ENCODE measurements at regions not wholly inside any gene's neighbourhood (a gene's known extent, or its start where the extent isn't known, plus 50 kb on each side); places are given as distances from the start of the nearest gene placed in this dataset.
"Not testable (repeated sequence)": the region's sequence is repeated elsewhere in the genome, so short reads cannot be mapped to it uniquely, and the experiment has no call there.

DNA sequence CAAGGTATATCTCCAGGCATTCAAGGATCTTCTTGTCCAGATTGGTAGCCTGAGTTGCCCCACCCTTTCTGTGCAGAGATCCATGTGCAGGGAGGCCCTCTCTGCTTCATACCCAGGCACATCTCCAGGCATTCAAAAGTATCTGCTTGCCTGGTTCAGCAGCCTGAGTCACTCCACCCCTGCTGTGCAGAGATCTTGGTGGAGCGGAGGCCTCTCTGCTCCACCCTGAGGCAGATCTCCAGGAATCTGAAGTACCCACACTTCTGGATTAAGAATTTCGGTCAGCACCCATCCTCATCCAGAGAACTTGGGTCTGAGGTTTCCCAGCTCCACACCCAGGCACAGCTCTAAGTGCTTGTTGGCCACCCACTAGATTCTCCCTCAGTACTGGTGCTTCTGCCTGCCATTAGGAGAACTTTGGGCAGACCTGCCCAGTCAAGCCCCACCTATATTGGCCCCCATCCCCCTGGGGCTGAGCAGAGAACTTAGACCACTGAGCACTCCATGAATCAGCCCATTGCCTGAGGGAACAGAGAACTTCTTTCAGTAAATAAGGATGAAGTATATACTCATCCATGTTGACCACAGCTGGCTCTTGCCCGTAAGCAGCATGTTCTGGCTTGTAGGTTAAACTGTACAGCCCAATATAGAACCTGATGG, 199.5 kb upstream of the ZCCHC13 start:
- TF ChIP-seq, protein P1, sequence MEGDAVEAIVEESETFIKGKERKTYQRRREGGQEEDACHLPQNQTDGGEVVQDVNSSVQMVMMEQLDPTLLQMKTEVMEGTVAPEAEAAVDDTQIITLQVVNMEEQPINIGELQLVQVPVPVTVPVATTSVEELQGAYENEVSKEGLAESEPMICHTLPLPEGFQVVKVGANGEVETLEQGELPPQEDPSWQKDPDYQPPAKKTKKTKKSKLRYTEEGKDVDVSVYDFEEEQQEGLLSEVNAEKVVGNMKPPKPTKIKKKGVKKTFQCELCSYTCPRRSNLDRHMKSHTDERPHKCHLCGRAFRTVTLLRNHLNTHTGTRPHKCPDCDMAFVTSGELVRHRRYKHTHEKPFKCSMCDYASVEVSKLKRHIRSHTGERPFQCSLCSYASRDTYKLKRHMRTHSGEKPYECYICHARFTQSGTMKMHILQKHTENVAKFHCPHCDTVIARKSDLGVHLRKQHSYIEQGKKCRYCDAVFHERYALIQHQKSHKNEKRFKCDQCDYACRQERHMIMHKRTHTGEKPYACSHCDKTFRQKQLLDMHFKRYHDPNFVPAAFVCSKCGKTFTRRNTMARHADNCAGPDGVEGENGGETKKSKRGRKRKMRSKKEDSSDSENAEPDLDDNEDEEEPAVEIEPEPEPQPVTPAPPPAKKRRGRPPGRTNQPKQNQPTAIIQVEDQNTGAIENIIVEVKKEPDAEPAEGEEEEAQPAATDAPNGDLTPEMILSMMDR (IDR thresholded peaks at IDR 0.05; ENCODE audit: borderline replicate concordance, control extremely low read depth, extremely low read depth, insufficient read depth, missing control alignments) = no peak
- in situ Hi-C loops (cut with MboI; ENCODE audit: low sequenced_read_pairs, unreplicated experiment) = no loop called here
- no peak for DNase-seq (ENCODE audit: low spot score)

DNA sequence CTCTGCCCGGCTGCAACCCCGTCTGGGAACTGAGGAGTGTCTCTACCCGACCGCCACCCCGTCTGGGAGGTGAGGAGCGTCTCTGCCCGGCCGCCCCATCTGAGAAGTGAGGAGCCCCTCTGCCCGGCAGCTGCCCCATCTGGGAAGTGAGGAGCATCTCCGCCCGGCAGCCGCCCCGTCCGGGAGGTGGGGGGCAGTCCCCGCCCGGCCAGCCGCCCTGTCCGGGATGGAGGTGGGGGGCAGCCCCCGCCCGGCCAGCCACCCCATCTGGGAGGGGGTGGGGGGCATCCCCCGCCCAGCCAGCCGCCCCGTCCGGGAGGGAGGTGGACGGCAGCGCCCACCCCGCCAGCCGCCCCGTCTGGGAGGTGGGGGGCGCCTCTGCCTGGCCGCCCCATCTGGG, 205.6 kb upstream of the ZCCHC13 start:
- DNase-seq (ENCODE audit: low spot score); in situ Hi-C loops (cut with MboI; ENCODE audit: low sequenced_read_pairs, unreplicated experiment): not testable (repeated sequence)

DNA sequence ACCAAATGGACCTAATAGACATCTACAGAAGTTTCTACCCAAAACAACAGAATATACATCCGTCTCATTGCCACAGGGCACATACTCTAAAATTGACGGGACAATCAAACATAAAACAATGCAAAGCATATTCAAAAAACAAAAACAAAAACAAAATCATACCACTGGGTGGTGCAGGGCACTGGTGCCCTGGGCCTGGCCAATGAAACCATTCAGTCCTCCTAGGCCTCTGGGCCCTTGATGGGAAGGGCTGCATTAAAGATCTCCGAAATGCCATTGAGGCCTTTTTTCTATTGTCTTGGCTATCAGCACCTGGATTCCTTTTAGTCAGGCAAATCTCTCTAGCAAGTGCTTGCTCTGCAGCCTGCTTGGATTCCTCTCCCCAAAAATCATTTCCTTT, 213.9 kb upstream of the ZCCHC13 start:
- TF ChIP-seq, protein P1 (IDR thresholded peaks at IDR 0.05; ENCODE audit: borderline replicate concordance, control extremely low read depth, extremely low read depth, insufficient read depth, missing control alignments) = no peak
- DNase-seq (ENCODE audit: low spot score) = no peak
- in situ Hi-C loops (cut with MboI; ENCODE audit: low sequenced_read_pairs, unreplicated experiment) = no loop called here

DNA sequence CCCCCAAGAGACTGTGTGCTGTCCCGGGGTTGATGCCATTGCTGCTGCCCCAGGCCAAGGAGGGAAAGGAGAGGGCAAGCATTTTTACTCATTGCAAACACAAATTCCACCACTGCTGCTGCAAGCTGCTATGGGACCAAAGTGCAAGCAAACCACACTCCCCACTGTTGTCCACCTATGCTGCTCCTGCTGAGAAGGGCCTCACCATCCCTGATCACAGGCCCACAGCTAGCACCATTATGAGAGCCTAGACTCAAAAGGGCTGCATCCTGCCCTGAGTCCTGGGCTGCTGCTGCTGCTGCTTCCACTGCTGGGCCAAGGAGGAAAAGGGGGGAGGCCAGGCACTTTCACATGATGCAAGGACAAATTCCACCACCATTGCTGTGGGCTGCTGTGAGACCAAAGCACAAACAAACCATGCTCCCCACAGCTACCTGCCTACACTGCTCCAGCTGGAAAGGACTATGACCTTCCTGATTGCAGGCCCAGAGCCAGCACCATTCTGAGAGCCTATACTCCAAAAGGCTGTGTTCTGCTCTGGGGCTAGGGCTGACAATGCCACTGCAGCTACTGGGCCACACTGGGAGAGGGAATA, 218.2 kb upstream of the ZCCHC13 start:
- DNase-seq (ENCODE audit: low spot score) = no peak
- in situ Hi-C loops (cut with MboI; ENCODE audit: low sequenced_read_pairs, unreplicated experiment) = no loop called here

DNA sequence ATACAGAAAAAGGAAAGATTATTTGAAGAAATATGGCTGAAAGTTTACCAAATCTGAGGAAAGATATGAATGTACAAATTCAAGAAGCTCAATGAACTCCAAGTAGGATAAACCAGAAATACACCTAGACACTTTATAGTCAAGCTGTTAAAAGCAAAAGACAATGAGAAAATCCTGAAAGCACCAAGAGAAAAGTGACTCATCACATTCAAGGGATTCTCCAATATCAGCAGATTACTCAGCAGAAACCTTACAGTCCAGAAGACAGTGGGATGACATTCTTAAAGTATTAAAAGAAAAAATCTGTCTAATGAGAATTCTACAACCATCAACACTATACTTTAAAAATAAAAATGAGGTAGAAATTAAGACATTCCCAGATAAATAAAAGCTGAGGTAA, 223.8 kb upstream of the ZCCHC13 start:
- TF ChIP-seq, protein P1 (IDR thresholded peaks at IDR 0.05; ENCODE audit: borderline replicate concordance, control extremely low read depth, extremely low read depth, insufficient read depth, missing control alignments) = no peak
- DNase-seq (ENCODE audit: low spot score) = no peak
- in situ Hi-C loops (cut with MboI; ENCODE audit: low sequenced_read_pairs, unreplicated experiment) = no loop called here

More for the DNA sequence above, 218.2 kb upstream of the ZCCHC13 start:
- TF ChIP-seq, protein P1 (IDR thresholded peaks at IDR 0.05; ENCODE audit: borderline replicate concordance, control extremely low read depth, extremely low read depth, insufficient read depth, missing control alignments) = no peak

- no peak for DNase-seq (ENCODE audit: low spot score)
- in situ Hi-C loops (cut with MboI; ENCODE audit: low sequenced_read_pairs, unreplicated experiment) = no loop called here
- TF ChIP-seq, protein P1 (IDR thresholded peaks at IDR 0.05; ENCODE audit: borderline replicate concordance, control extremely low read depth, extremely low read depth, insufficient read depth, missing control alignments) = no peak
Measured at GRCh38 chrX:74065831-74066390, 213.4 kb upstream of the XIST start.

GRCh38 chrX:74063426-74064155, 211.1 kb upstream of the XIST start:
- in situ Hi-C loops (cut with MboI; ENCODE audit: low sequenced_read_pairs, unreplicated experiment) = no loop called here
- TF ChIP-seq, protein P1 (IDR thresholded peaks at IDR 0.05; ENCODE audit: borderline replicate concordance, control extremely low read depth, extremely low read depth, insufficient read depth, missing control alignments) = no peak
- no peak for DNase-seq (ENCODE audit: low spot score)

All from GM13976 (cell line).